ENCODE measurements at regions not wholly inside any gene's neighbourhood (a gene's known extent, or its start where the extent isn't known, plus 50 kb on each side); places are given as distances from the start of the nearest gene placed in this dataset.

- Histone ChIP-seq H3F3A (ENCODE audit: insufficient read depth, low read length) (no peaks in the 10 kb centered on the region), H3K4me2 (ENCODE audit: low read depth, low read length) (no peak overlapping the region), H3K27ac (ENCODE audit: low read length) (no peak overlapping the region), H3K9ac (ENCODE audit: low read length) (no peak overlapping the region), H2AFZ (ENCODE audit: low read length) (no peak overlapping the region), H3K36me3 (replicated peaks; ENCODE audit: insufficient read depth, low read length) (no peaks in the 10 kb centered on the region), H3K4me1 (ENCODE audit: low read length) (no peaks in the 10 kb centered on the region), H3K79me2 (ENCODE audit: low read length) (no peaks in the 10 kb centered on the region), H4K20me1 (ENCODE audit: insufficient read depth, low read length) (no peaks in the 10 kb centered on the region), H3K9me2 (replicated peaks; ENCODE audit: insufficient read depth, low read length) (no peaks in the 10 kb centered on the region), H3K27me3 (replicated peaks; ENCODE audit: insufficient read depth, low read length) (no peaks in the 10 kb centered on the region), H3K4me3 (ENCODE audit: low read length) (no peak overlapping the region), H3K9me3 (replicated peaks; ENCODE audit: insufficient read depth, low read length) (no peaks in the 10 kb centered on the region)
- TF ChIP-seq EZH2phosphoT487 (IDR thresholded peaks at IDR 0.05; ENCODE audit: low read length) (no peak), EZH2 (optimal IDR thresholded peaks at IDR 0.05; ENCODE audit: low read depth, low read length) (no peak), CTCF (IDR thresholded peaks at IDR 0.05; ENCODE audit: low read length) (no peak)
- DNase-seq: no peak
These were observed 50.4 kb upstream of the CLMN start for GRCh38 chr14:95370076-95370475.

Measured in MM.1S (cell line).